Stimulated activated CD8-positive, alpha-beta memory T cell treated with anti-CD3 and anti-CD28 coated beads, Interleukin-7, amount 100 ng/mL, for 4 hours (primary cell): ENCODE measurements at regions not wholly inside any gene's neighbourhood (a gene's known extent, or its start where the extent isn't known, plus 50 kb on each side); places are given as distances from the start of the nearest gene placed in this dataset.
"Not testable (repeated sequence)": the region's sequence is repeated elsewhere in the genome, so short reads cannot be mapped to it uniquely, and the experiment has no call there.

Experiments
- DNase-seq, 2 donors: peaks; one replicate each; pipeline ENCODE4 v3.0.0-alpha.2; 2020; ENCODE audit warnings: low read depth in 2 of 2

GRCh38 chr15:69601711-69602504 lies 149.3 kb downstream of the RPLP1 start:
- DNase-seq = no peak

- no peak for DNase-seq
Observed at GRCh38 chr15:69602921-69603320, 150.3 kb downstream of the RPLP1 start.

GRCh38 chr15:69603369-69604071 lies 150.9 kb downstream of the RPLP1 start:
- DNase-seq = no peak

GRCh38 chr15:69604072-69604411 lies 151.4 kb downstream of the RPLP1 start:
- no peak for DNase-seq

- no peak for DNase-seq
Observed at GRCh38 chr15:69606144-69606543, 153.5 kb downstream of the RPLP1 start.

GRCh38 chr15:69606921-69607500 lies 154.4 kb downstream of the RPLP1 start:
- DNase-seq = no peak

GRCh38 chr15:69608661-69609060 lies 156.0 kb downstream of the RPLP1 start:
- no peak for DNase-seq

- DNase-seq = no peak
Observed at GRCh38 chr15:69609176-69609575, 156.6 kb downstream of the RPLP1 start.

- DNase-seq = no peak
Observed at GRCh38 chr15:69609776-69610175, 157.2 kb downstream of the RPLP1 start.

- no peak for DNase-seq
Observed at GRCh38 chr15:69610277-69610676, 157.7 kb downstream of the RPLP1 start.

- no peak for DNase-seq
Observed at GRCh38 chr15:69610858-69611257, 158.2 kb downstream of the RPLP1 start.

- no peak for DNase-seq
Observed at GRCh38 chr15:69612112-69612511, 159.5 kb downstream of the RPLP1 start.

- no peak for DNase-seq
Observed at GRCh38 chr15:69613182-69613581, 160.6 kb downstream of the RPLP1 start.

- DNase-seq = no peak
Observed at GRCh38 chr15:69613988-69614387, 161.4 kb downstream of the RPLP1 start.

GRCh38 chr15:69615736-69616135 lies 163.1 kb downstream of the RPLP1 start:
- no peak for DNase-seq

- no peak for DNase-seq
Observed at GRCh38 chr15:69616558-69616957, 163.9 kb downstream of the RPLP1 start.

- DNase-seq = not testable (repeated sequence)
Observed at GRCh38 chr15:69617144-69617543, 164.5 kb downstream of the RPLP1 start.

GRCh38 chr15:69623392-69624154 lies 171.0 kb downstream of the RPLP1 start:
- no peak for DNase-seq

- DNase-seq = no peak
Observed at GRCh38 chr15:69624155-69624520, 171.5 kb downstream of the RPLP1 start.

- DNase-seq = no peak
Observed at GRCh38 chr15:69624816-69625215, 172.2 kb downstream of the RPLP1 start.

GRCh38 chr15:69625328-69625727 lies 172.7 kb downstream of the RPLP1 start:
- DNase-seq = no peak
